ENCODE measurements at regions not wholly inside any gene's neighbourhood (a gene's known extent, or its start where the extent isn't known, plus 50 kb on each side); places are given as distances from the start of the nearest gene placed in this dataset.

GRCh38 chr4:22097596-22097995, 149.0 kb upstream of the KCNIP4 start:
- DNase-seq, result no peak

GRCh38 chr4:22094217-22094616, 145.6 kb upstream of the KCNIP4 start:
- no peak for DNase-seq

- DNase-seq, result no peak
These were observed 144.6 kb upstream of the KCNIP4 start for GRCh38 chr4:22093126-22093525.

- no peak for DNase-seq
These were observed 143.3 kb upstream of the KCNIP4 start for GRCh38 chr4:22091906-22092305.

- no peak for DNase-seq
These were observed 142.8 kb upstream of the KCNIP4 start for GRCh38 chr4:22091352-22091717.

GRCh38 chr4:22090661-22091351, 142.2 kb upstream of the KCNIP4 start:
- no peak for DNase-seq

GRCh38 chr4:22077571-22077970, 129.0 kb upstream of the KCNIP4 start:
- DNase-seq, result no peak

GRCh38 chr4:22072726-22073125, 124.2 kb upstream of the KCNIP4 start:
- no peak for DNase-seq

- DNase-seq, result no peak
These were observed 123.7 kb upstream of the KCNIP4 start for GRCh38 chr4:22072240-22072639.

- DNase-seq, result no peak
These were observed 123.2 kb upstream of the KCNIP4 start for GRCh38 chr4:22071749-22072148.

GRCh38 chr4:22070256-22070655, 121.7 kb upstream of the KCNIP4 start:
- no peak for DNase-seq

GRCh38 chr4:22063613-22064012, 115.0 kb upstream of the KCNIP4 start:
- DNase-seq, result no peak

- DNase-seq, result no peak
These were observed 114.1 kb upstream of the KCNIP4 start for GRCh38 chr4:22062676-22063075.

GRCh38 chr4:22055954-22056353, 107.4 kb upstream of the KCNIP4 start:
- DNase-seq, result no peak

- no peak for DNase-seq
These were observed 103.5 kb upstream of the KCNIP4 start for GRCh38 chr4:22052076-22052475.

GRCh38 chr4:22048323-22048722, 99.8 kb upstream of the KCNIP4 start:
- DNase-seq, result no peak

GRCh38 chr4:22047793-22048192, 99.2 kb upstream of the KCNIP4 start:
- no peak for DNase-seq

GRCh38 chr4:22045051-22045630, 96.6 kb upstream of the KCNIP4 start:
- no peak for DNase-seq

- no peak for DNase-seq
These were observed 82.9 kb upstream of the KCNIP4 start for GRCh38 chr4:22031423-22031822.

- DNase-seq, result no peak
These were observed 82.3 kb upstream of the KCNIP4 start for GRCh38 chr4:22030881-22031280.

- no peak for DNase-seq
These were observed 81.7 kb upstream of the KCNIP4 start for GRCh38 chr4:22030307-22030706.

GRCh38 chr4:22029803-22030202, 81.2 kb upstream of the KCNIP4 start:
- no peak for DNase-seq

- DNase-seq, result no peak
These were observed 72.5 kb upstream of the KCNIP4 start for GRCh38 chr4:22021106-22021505.

GRCh38 chr4:22020129-22020528, 71.6 kb upstream of the KCNIP4 start:
- DNase-seq, result no peak

GRCh38 chr4:22019676-22020075, 71.1 kb upstream of the KCNIP4 start:
- DNase-seq, result no peak

All from inflammatory macrophage treated with lipopolysaccharide for 4 hours (primary cell).